Tongue (tissue), 1 donor: ENCODE measurements at regions not wholly inside any gene's neighbourhood (a gene's known extent, or its start where the extent isn't known, plus 50 kb on each side); places are given as distances from the start of the nearest gene placed in this dataset.

Experiments
- DNase-seq: peaks from one replicate; pipeline ENCODE4 v3.0.0-alpha.2; 2015

GRCh38 chr12:115176741-115177400, 492.9 kb upstream of the TBX3 start:
- no peak for DNase-seq

GRCh38 chr12:115174920-115175319, 490.9 kb upstream of the TBX3 start:
- DNase-seq: peak; percentile 55

- no peak for DNase-seq
Measured at GRCh38 chr12:115172521-115172920, 488.5 kb upstream of the TBX3 start.

GRCh38 chr12:115169981-115170380, 486.0 kb upstream of the TBX3 start:
- no peak for DNase-seq

- DNase-seq: no peak
Measured at GRCh38 chr12:115166698-115167315, 482.8 kb upstream of the TBX3 start.

GRCh38 chr12:115163710-115164109, 479.7 kb upstream of the TBX3 start:
- no peak for DNase-seq

- DNase-seq: no peak
Measured at GRCh38 chr12:115160271-115161128, 476.5 kb upstream of the TBX3 start.

GRCh38 chr12:115158816-115159215, 474.8 kb upstream of the TBX3 start:
- DNase-seq: no peak

- no peak for DNase-seq
Measured at GRCh38 chr12:115155665-115156645, 472.0 kb upstream of the TBX3 start.

- no peak for DNase-seq
Measured at GRCh38 chr12:115149685-115150378, 465.9 kb upstream of the TBX3 start.

GRCh38 chr12:115149279-115149678, 465.3 kb upstream of the TBX3 start:
- DNase-seq: no peak

GRCh38 chr12:115147916-115148315, 463.9 kb upstream of the TBX3 start:
- no peak for DNase-seq

GRCh38 chr12:115146453-115146852, 462.5 kb upstream of the TBX3 start:
- no peak for DNase-seq

- DNase-seq: no peak
Measured at GRCh38 chr12:115144425-115144824, 460.4 kb upstream of the TBX3 start.

- DNase-seq: peak; percentile 32
Measured at GRCh38 chr12:115140981-115141655, 457.1 kb upstream of the TBX3 start.

GRCh38 chr12:115137812-115138521, 454.0 kb upstream of the TBX3 start:
- no peak for DNase-seq

GRCh38 chr12:115135800-115136211, 451.8 kb upstream of the TBX3 start:
- peak; percentile 49 for DNase-seq

- DNase-seq: no peak
Measured at GRCh38 chr12:115134298-115134697, 450.3 kb upstream of the TBX3 start.

GRCh38 chr12:115132905-115133304, 448.9 kb upstream of the TBX3 start:
- no peak for DNase-seq

GRCh38 chr12:115132145-115132544, 448.2 kb upstream of the TBX3 start:
- DNase-seq: no peak
